Vagina (tissue), 2 donors: ENCODE measurements at regions not wholly inside any gene's neighbourhood (a gene's known extent, or its start where the extent isn't known, plus 50 kb on each side); places are given as distances from the start of the nearest gene placed in this dataset.

Experiments
- CTCF ChIP-seq, 3 experiments: fragments of 450-650 bp in 2 of 3; fragments of 200-600 bp in 1 of 3; sonication (generic) in 1 of 3; IDR thresholded peaks; one replicate each; pipeline ENCODE4 v1.5.1; 2017 to 2019; ENCODE audit warnings: antibody characterized with exemption in 3 of 3, mild to moderate bottlenecking in 2 of 3, moderate library complexity in 2 of 3
- POLR2AphosphoS5 ChIP-seq, 2 donors: sonication (generic); formaldehyde crosslinking; IDR thresholded peaks; one replicate each; pipeline ENCODE4 v1.9.0; 2017; ENCODE audit warnings: antibody characterized with exemption in 2 of 2, mild to moderate bottlenecking in 2 of 2, low read depth in 1 of 2; ENCODE audit not compliant: insufficient read depth in 1 of 2

- TF ChIP-seq CTCF (IDR thresholded peaks at IDR 0.05): no peak
- TF ChIP-seq POLR2AphosphoS5 (IDR thresholded peaks at IDR 0.05; ENCODE audit: insufficient read depth in 1 of 2, low read depth in 1 of 2): no peak
Observed at GRCh38 chr1:81374481-81374880, 426.3 kb upstream of the ADGRL2 start.
